CD4-positive, alpha-beta T cell (primary cell): ENCODE measurements at regions not wholly inside any gene's neighbourhood (a gene's known extent, or its start where the extent isn't known, plus 50 kb on each side); places are given as distances from the start of the nearest gene placed in this dataset.

Experiments used
- ATAC-seq: fragments of 200-7000 bp; cut with Tn5 transposase; one replicate; pipeline ENCODE4 v1.10.0; 2022; ENCODE audit warnings: mild to moderate bottlenecking; ENCODE audit not compliant: poor library complexity
- CTCF ChIA-PET: fragments of 350-600 bp; sonication (Branson Sonifier 250); formaldehyde crosslinking; loops from one replicate; lab custom pipeline; 2021; ENCODE audit warnings: antibody characterized with exemption, inconsistent platforms; lab: Charles Lee
- POLR2A ChIA-PET: fragments of 350-600 bp; sonication (Branson Sonifier 250); formaldehyde crosslinking; loops from one replicate; lab custom pipeline; 2021; ENCODE audit warnings: antibody characterized with exemption, inconsistent platforms; lab: Charles Lee
- DNase-seq, 14 experiments: peaks; one replicate each; pipeline ENCODE4 v3.0.0-alpha.2; 2013 to 2020; ENCODE audit warnings: mixed read lengths in 2 of 14
- H3K27ac ChIP-seq, 2 donors: one replicate each; pipeline versions ENCODE4 v1.5.1 to v1.7.0; 2013; ENCODE audit warnings: low read length in 2 of 2, low read depth in 1 of 2, mild to moderate bottlenecking in 1 of 2
- H3K27me3 ChIP-seq, 2 experiments: 1 replicate in 1 of 2; 2 replicates in 1 of 2; pipeline versions ENCODE4 v1.6.1 to v1.7.0; 2013; ENCODE audit warnings: low read length in 2 of 2, control low read depth in 1 of 2, mild to moderate bottlenecking in 1 of 2, moderate library complexity in 1 of 2; ENCODE audit not compliant: insufficient read depth in 2 of 2, control insufficient read depth in 1 of 2
- H3K36me3 ChIP-seq: one replicate; pipeline ENCODE4 v1.6.1; 2013; ENCODE audit warnings: low read length, control low read depth; ENCODE audit not compliant: insufficient read depth
- H3K4me1 ChIP-seq: one replicate; pipeline ENCODE4 v1.6.1; 2013; ENCODE audit warnings: low read length, control low read depth; ENCODE audit not compliant: insufficient read depth
- H3K4me3 ChIP-seq: one replicate; pipeline ENCODE4 v1.5.1; 2013; ENCODE audit warnings: mild to moderate bottlenecking, low read length, moderate library complexity
- H3K9me3 ChIP-seq, 2 experiments: 1 replicate in 1 of 2; 2 replicates in 1 of 2; pipeline versions ENCODE4 v1.6.1 to v1.7.0; 2013; ENCODE audit warnings: low read length in 2 of 2, mild to moderate bottlenecking in 2 of 2, control low read depth in 1 of 2, moderate library complexity in 1 of 2; ENCODE audit not compliant: control insufficient read depth in 1 of 2, insufficient read depth in 1 of 2
- H3K27ac Mint-ChIP-seq: one replicate; pipeline ENCODE4 v1.8.0; 2020; ENCODE audit warnings: mixed read lengths
- H3K27me3 Mint-ChIP-seq: one replicate; pipeline ENCODE4 v1.8.0; 2021; ENCODE audit warnings: mixed read lengths
- H3K36me3 Mint-ChIP-seq: one replicate; pipeline ENCODE4 v1.8.0; 2021; ENCODE audit warnings: low read depth, mixed read lengths
- H3K4me1 Mint-ChIP-seq: one replicate; pipeline ENCODE4 v1.8.0; 2021; ENCODE audit warnings: low read depth, mixed read lengths
- H3K4me3 Mint-ChIP-seq: one replicate; pipeline ENCODE4 v1.8.0; 2020; ENCODE audit warnings: mild to moderate bottlenecking, mixed read lengths
- H3K9me3 Mint-ChIP-seq: one replicate; pipeline ENCODE4 v1.8.0; 2020; ENCODE audit warnings: mixed read lengths
- intact Hi-C, 2 experiments: fragments of 100-400 bp; cut with DNase I in 1 of 2; cut with micrococcal nuclease in 1 of 2; formaldehyde crosslinking; loops; one replicate each; pipeline versions ENCODE4 v1.15.1 to v1.9.0; 2023 to 2025; cut with DNase I, micrococcal nuclease
- TF ChIP-seq, protein P1 (sequence below): fragments of 200-600 bp; IDR thresholded peaks from one replicate; pipeline ENCODE4 v1.8.0; 2022; ENCODE audit warnings: antibody characterized with exemption, mild to moderate bottlenecking

- no peaks in the 10 kb centered on the region for H3K36me3 ChIP-seq
- no peak overlapping the region for H3K4me3 Mint-ChIP-seq
- POLR2A ChIA-PET, result interaction anchor here (1.1 to 1.6 kb wide), 2 partner anchors 13 to 20 kb away, joined by 3 to 4 read pairs; no protein-coding TSS in a partner anchor
- H3K27ac Mint-ChIP-seq, result no peak overlapping the region
- H3K9me3 ChIP-seq, result no peaks in the 10 kb centered on the region
- DNase-seq, result no peak
- CTCF ChIA-PET, result no interaction called here
- no peaks in the 10 kb centered on the region for H3K27me3 ChIP-seq
- no peaks in the 10 kb centered on the region for H3K4me1 ChIP-seq
- H3K36me3 Mint-ChIP-seq, result no peaks in the 10 kb centered on the region
- H3K4me3 ChIP-seq, result no peak overlapping the region
- intact Hi-C loops, result no loop called here
- H3K9me3 Mint-ChIP-seq, result no peaks in the 10 kb centered on the region
- TF ChIP-seq, protein P1, sequence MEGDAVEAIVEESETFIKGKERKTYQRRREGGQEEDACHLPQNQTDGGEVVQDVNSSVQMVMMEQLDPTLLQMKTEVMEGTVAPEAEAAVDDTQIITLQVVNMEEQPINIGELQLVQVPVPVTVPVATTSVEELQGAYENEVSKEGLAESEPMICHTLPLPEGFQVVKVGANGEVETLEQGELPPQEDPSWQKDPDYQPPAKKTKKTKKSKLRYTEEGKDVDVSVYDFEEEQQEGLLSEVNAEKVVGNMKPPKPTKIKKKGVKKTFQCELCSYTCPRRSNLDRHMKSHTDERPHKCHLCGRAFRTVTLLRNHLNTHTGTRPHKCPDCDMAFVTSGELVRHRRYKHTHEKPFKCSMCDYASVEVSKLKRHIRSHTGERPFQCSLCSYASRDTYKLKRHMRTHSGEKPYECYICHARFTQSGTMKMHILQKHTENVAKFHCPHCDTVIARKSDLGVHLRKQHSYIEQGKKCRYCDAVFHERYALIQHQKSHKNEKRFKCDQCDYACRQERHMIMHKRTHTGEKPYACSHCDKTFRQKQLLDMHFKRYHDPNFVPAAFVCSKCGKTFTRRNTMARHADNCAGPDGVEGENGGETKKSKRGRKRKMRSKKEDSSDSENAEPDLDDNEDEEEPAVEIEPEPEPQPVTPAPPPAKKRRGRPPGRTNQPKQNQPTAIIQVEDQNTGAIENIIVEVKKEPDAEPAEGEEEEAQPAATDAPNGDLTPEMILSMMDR, result no peak
- H3K27me3 Mint-ChIP-seq, result no peaks in the 10 kb centered on the region
- H3K4me1 Mint-ChIP-seq, result peaks cover 17% of the 10 kb centered on the region
- no peak overlapping the region for H3K27ac ChIP-seq
- ATAC-seq, result no peak
These were observed 172.8 kb upstream of the RASA1 start for GRCh38 chr5:87094833-87095232.

DNA sequence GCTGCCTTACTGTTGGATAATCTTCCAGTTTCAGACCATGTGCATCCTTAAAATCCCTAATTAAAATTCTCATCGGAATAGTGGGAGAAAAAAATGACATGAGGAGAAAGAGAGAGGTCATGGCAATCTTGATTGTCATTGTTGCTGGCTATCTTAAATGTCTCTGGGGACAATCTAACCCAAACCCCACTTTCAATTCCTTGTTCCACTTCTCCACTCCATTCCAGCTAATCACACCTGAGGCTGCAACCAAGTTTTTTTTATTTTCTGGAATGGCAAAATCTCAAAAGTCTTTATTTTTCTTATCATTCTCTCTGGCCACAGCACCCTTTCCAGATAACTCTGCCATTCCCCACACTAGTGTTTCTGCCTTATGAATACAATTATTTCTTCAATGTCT lies 171.9 kb upstream of the RASA1 start:
- Histone ChIP-seq H3K27ac (no peak overlapping the region), H3K9me3 (no peaks in the 10 kb centered on the region), H3K4me3 (no peak overlapping the region), H3K4me1 (no peaks in the 10 kb centered on the region), H3K27me3 (no peaks in the 10 kb centered on the region), H3K36me3 (no peaks in the 10 kb centered on the region)
- Mint-ChIP-seq H3K4me3 (no peak overlapping the region), H3K27ac (no peak overlapping the region), H3K9me3 (no peaks in the 10 kb centered on the region), H3K4me1 (peaks cover 17% of the 10 kb centered on the region), H3K27me3 (no peaks in the 10 kb centered on the region), H3K36me3 (no peaks in the 10 kb centered on the region)
- ChIA-PET CTCF (no interaction called here), POLR2A (interaction anchor here (1.6 kb wide), 1 partner anchor 21 kb away, joined by 4 read pairs; no protein-coding TSS in a partner anchor)
- no peak for DNase-seq
- no peak for ATAC-seq
- TF ChIP-seq, protein P1, result no peak
- intact Hi-C loops, result no loop called here

- POLR2A ChIA-PET, result no interaction called here
- DNase-seq, result no peak
- H3K27ac Mint-ChIP-seq, result no peak overlapping the region
- TF ChIP-seq, protein P1, result no peak
- Histone ChIP-seq H3K27ac (no peak overlapping the region), H3K4me3 (no peak overlapping the region), H3K27me3 (no peaks in the 10 kb centered on the region), H3K9me3 (no peaks in the 10 kb centered on the region), H3K36me3 (no peaks in the 10 kb centered on the region), H3K4me1 (no peaks in the 10 kb centered on the region)
- no peaks in the 10 kb centered on the region for H3K36me3 Mint-ChIP-seq
- no peak for ATAC-seq
- CTCF ChIA-PET, result no interaction called here
- H3K4me3 Mint-ChIP-seq, result no peak overlapping the region
- no peaks in the 10 kb centered on the region for H3K9me3 Mint-ChIP-seq
- H3K27me3 Mint-ChIP-seq, result no peaks in the 10 kb centered on the region
- H3K4me1 Mint-ChIP-seq, result peaks cover 28% of the 10 kb centered on the region
- intact Hi-C loops, result no loop called here
These were observed 170.0 kb upstream of the RASA1 start for GRCh38 chr5:87097664-87098063.
